GM23248 (cell line): ENCODE measurements at regions not wholly inside any gene's neighbourhood (a gene's known extent, or its start where the extent isn't known, plus 50 kb on each side); places are given as distances from the start of the nearest gene placed in this dataset.
A peak's percentile ranks its signal among the peaks of the same experiment; 100 is the strongest.

ENCODE experiments used
- DNase-seq: peaks from one replicate; pipeline ENCODE4 v3.0.0-alpha.2; 2015
- H2AFZ ChIP-seq: fragments of 200-600 bp; sonication (generic); 2 replicates; pipeline ENCODE4 v1.6.1; 2016; ENCODE audit warnings: antibody characterized with exemption
- H3F3A ChIP-seq: fragments of 200-600 bp; sonication (generic); 2 replicates; pipeline ENCODE4 v1.6.1; 2016; ENCODE audit warnings: mild to moderate bottlenecking, antibody characterized with exemption, mixed run types; ENCODE audit not compliant: insufficient read depth
- H3K27ac ChIP-seq: fragments of 200-600 bp; sonication (generic); 2 replicates; pipeline ENCODE4 v1.5.1; 2016; ENCODE audit warnings: mild to moderate bottlenecking
- H3K27me3 ChIP-seq: fragments of 200-600 bp; sonication (generic); replicated peaks from 2 replicates; pipeline ENCODE4 v1.6.1; 2016; ENCODE audit warnings: mild to moderate bottlenecking; ENCODE audit not compliant: insufficient read depth
- H3K36me3 ChIP-seq: fragments of 200-600 bp; sonication (generic); 2 replicates; pipeline ENCODE4 v1.6.1; 2016; ENCODE audit warnings: low read depth, mild to moderate bottlenecking
- H3K4me1 ChIP-seq: fragments of 200-600 bp; sonication (generic); 2 replicates; pipeline ENCODE4 v1.6.1; 2016; ENCODE audit warnings: mild to moderate bottlenecking; ENCODE audit not compliant: insufficient read depth
- H3K4me2 ChIP-seq: fragments of 200-600 bp; sonication (generic); one replicate; pipeline ENCODE4 v1.6.1; 2016; ENCODE audit warnings: mild to moderate bottlenecking; ENCODE audit not compliant: unreplicated experiment
- H3K4me3 ChIP-seq: fragments of 200-600 bp; sonication (generic); 2 replicates; pipeline ENCODE4 v1.5.1; 2016; ENCODE audit warnings: mild to moderate bottlenecking
- H3K79me2 ChIP-seq: fragments of 200-600 bp; sonication (generic); 2 replicates; pipeline ENCODE4 v1.6.1; 2016; ENCODE audit warnings: mild to moderate bottlenecking; ENCODE audit not compliant: insufficient read depth
- H3K9ac ChIP-seq: fragments of 200-600 bp; sonication (generic); 2 replicates; pipeline ENCODE4 v1.6.1; 2016; ENCODE audit warnings: mild to moderate bottlenecking
- H3K9me2 ChIP-seq: fragments of 200-600 bp; sonication (generic); 2 replicates; pipeline ENCODE4 v1.6.1; 2016; ENCODE audit warnings: mixed run types, mild to moderate bottlenecking, moderate library complexity; ENCODE audit not compliant: insufficient read depth
- H3K9me3 ChIP-seq: fragments of 200-600 bp; sonication (generic); one replicate; pipeline ENCODE4 v1.6.1; 2017; ENCODE audit warnings: low read depth
- H4K20me1 ChIP-seq: fragments of 200-600 bp; sonication (generic); 2 replicates; pipeline ENCODE4 v1.6.0; 2016; ENCODE audit not compliant: insufficient read depth
- EZH2 ChIP-seq: fragments of 200-600 bp; sonication (generic); IDR thresholded peaks from 2 replicates; pipeline ENCODE4 v1.6.1; 2018; ENCODE audit warnings: antibody characterized with exemption, mild to moderate bottlenecking; ENCODE audit not compliant: insufficient read depth, poor library complexity, severe bottlenecking
- EZH2phosphoT487 ChIP-seq: fragments of 200-600 bp; sonication (generic); IDR thresholded peaks from 2 replicates; pipeline ENCODE4 v1.6.1; 2018; ENCODE audit warnings: antibody characterized with exemption, moderate library complexity, mild to moderate bottlenecking, low read depth; ENCODE audit not compliant: insufficient read depth
- WGBS, 2 experiments: methylation state at CpG; one replicate each; pipeline ENCODE4 v1.1.6; 2015 to 2017; ENCODE audit warnings: low lambda C conversion rate in 2 of 2, low coverage in 1 of 2; ENCODE audit errors: missing lambda C conversion rate in 2 of 2; 5-methylcytosine and 5-hydroxymethylcytosine counted together
- in situ Hi-C: fragments of 300-500 bp; cut with MboI; formaldehyde crosslinking; loops from 2 replicates; pipeline ENCODE4 v1.15.0; 2020

DNA sequence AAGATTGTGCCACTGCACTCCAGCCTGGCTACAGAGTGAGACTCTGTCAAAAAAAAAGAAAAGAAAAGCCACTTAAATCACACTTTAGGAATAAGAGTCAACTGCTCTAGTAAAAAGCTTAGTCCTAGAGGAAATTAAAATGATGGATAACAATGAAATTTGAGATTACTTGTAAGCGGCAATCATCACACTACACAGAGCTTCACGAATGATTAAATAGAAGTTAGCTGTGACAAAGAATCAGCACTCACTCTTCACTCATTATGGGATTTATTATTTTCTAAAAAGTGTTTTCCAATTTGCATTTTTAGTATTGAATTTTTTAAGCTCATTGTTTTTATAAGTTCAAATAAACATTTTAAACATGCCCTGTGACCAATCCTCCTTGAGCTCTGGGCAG is 718.0 kb downstream of the UTRN start:
- Histone ChIP-seq H2AFZ (no peak overlapping the region), H4K20me1 (no peaks in the 10 kb centered on the region), H3K9me2 (no peaks in the 10 kb centered on the region), H3K4me1 (no peaks in the 10 kb centered on the region), H3K36me3 (no peaks in the 10 kb centered on the region), H3K9ac (no peak overlapping the region), H3K4me3 (no peak overlapping the region), H3K4me2 (no peak overlapping the region), H3K27ac (no peak overlapping the region), H3K79me2 (no peaks in the 10 kb centered on the region), H3F3A (no peaks in the 10 kb centered on the region), H3K27me3 (no peaks in the 10 kb centered on the region), H3K9me3 (no peaks in the 10 kb centered on the region)
- 77 to 81% methylated on average over 2 of the region's 2 CpGs for WGBS, 2 experiments
- no peak for DNase-seq
- TF ChIP-seq EZH2phosphoT487 (no peak), EZH2 (no peak)
- in situ Hi-C loops: no loop called here

GRCh38 chr6:145006914-145007313 is 721.8 kb downstream of the UTRN start:
- WGBS, 2 experiments: 85 to 89% methylated on average over 6 of the region's 6 CpGs
- in situ Hi-C loops: no loop called here
- H3K36me3 ChIP-seq: no peaks in the 10 kb centered on the region

DNA sequence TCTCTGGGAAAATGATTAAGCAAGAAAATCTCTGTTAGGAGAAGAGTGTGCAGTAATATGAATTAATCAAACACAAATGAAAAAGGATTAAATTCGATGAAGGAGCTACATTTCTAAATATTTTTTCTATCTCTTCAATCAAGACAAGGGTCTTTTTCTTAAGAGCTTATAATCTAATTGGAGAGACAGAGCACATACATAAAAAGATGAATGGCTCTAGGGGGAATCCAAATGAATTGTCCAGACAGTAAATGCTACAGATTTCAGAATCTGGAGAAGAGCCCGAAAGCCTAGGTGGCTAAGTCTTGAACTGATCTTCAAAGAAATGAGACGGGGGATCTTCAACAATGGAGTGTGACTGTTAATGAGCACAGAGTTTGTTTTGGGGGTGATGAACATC is 723.6 kb downstream of the UTRN start:
- Histone ChIP-seq H3F3A (no peaks in the 10 kb centered on the region), H3K9me3 (no peaks in the 10 kb centered on the region), H3K9ac (no peak overlapping the region), H3K27ac (no peak overlapping the region), H3K9me2 (no peaks in the 10 kb centered on the region), H4K20me1 (no peaks in the 10 kb centered on the region), H3K36me3 (no peaks in the 10 kb centered on the region), H3K4me2 (no peak overlapping the region), H3K79me2 (no peaks in the 10 kb centered on the region), H3K27me3 (no peaks in the 10 kb centered on the region), H3K4me3 (no peak overlapping the region), H2AFZ (no peak overlapping the region), H3K4me1 (no peaks in the 10 kb centered on the region)
- DNase-seq: no peak
- TF ChIP-seq EZH2 (no peak), EZH2phosphoT487 (no peak)
- in situ Hi-C loops: no loop called here
- WGBS, 2 experiments: 69 to 85% methylated on average over 3 of the region's 3 CpGs

More at GRCh38 chr6:145006914-145007313, 721.8 kb downstream of the UTRN start:
- TF ChIP-seq EZH2phosphoT487: no peak
- TF ChIP-seq EZH2: no peak
- Histone ChIP-seq H4K20me1 (no peaks in the 10 kb centered on the region), H3K4me3 (no peak overlapping the region), H3K4me2 (no peak overlapping the region), H3K9me2 (no peaks in the 10 kb centered on the region), H3K27ac (no peak overlapping the region), H3K79me2 (no peaks in the 10 kb centered on the region), H2AFZ (no peak overlapping the region), H3K9ac (no peak overlapping the region), H3K4me1 (no peaks in the 10 kb centered on the region), H3K27me3 (no peaks in the 10 kb centered on the region), H3F3A (no peaks in the 10 kb centered on the region), H3K9me3 (no peaks in the 10 kb centered on the region)
- no peak for DNase-seq

GRCh38 chr6:145009711-145010110 is 724.6 kb downstream of the UTRN start:
- Histone ChIP-seq H3F3A (0 out of 2 replicates have a peak, but pooled peaks cover under 1% of the 10 kb centered on the region), H3K9me3 (no peaks in the 10 kb centered on the region), H3K4me1 (no peaks in the 10 kb centered on the region), H3K27ac (no peak overlapping the region), H2AFZ (no peak overlapping the region), H3K4me3 (no peak overlapping the region), H3K4me2 (no peak overlapping the region), H3K9ac (no peak overlapping the region), H3K27me3 (no peaks in the 10 kb centered on the region), H3K9me2 (no peaks in the 10 kb centered on the region), H3K79me2 (no peaks in the 10 kb centered on the region), H3K36me3 (no peaks in the 10 kb centered on the region), H4K20me1 (no peaks in the 10 kb centered on the region)
- DNase-seq: peak; percentile 13
- TF ChIP-seq EZH2phosphoT487 (no peak), EZH2 (no peak)
- in situ Hi-C loops: no loop called here

DNA sequence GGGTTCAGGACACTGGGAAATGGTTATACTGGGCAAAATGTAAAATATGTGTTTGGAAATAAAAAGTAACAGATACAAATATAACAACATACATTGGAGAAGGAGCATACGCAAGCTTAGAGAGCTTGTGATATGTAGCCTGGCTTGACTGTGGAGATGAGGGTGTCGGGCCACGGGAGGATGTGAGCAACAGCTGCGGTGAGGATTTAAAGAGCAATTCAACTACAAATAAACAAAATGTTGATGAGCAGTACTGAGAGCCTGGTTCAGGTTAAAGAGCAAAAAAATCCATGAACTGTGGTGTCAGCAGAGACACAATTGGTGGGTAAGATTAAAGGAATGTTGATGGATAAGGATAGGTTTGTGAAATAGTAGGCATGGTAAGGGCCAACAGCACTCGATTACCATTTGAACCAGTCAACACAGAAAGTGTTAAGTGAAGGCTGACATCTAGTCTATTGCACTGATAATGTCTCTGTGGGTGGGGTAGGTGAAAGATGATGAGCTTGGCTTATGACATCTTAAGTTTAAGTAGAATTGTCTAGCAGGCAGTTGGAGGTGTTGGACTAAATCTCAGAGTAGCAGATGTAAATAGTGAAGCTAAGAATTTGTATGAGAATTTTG is 723.2 kb downstream of the EPM2A start:
- H3K36me3 ChIP-seq: no peaks in the 10 kb centered on the region
- H2AFZ ChIP-seq: peak overlapping the region; percentile 30; the same call in 1 of the 2 replicates
- in situ Hi-C loops: no loop called here
- H3K27ac ChIP-seq: no peak overlapping the region
- no peaks in the 10 kb centered on the region for H4K20me1 ChIP-seq
- no peak overlapping the region for H3K4me3 ChIP-seq
- TF ChIP-seq EZH2phosphoT487 (no peak), EZH2 (no peak)
- H3K79me2 ChIP-seq: no peaks in the 10 kb centered on the region
- no peaks in the 10 kb centered on the region for H3K9me3 ChIP-seq
- H3K9me2 ChIP-seq: no peaks in the 10 kb centered on the region
- peaks cover 21% of the 10 kb centered on the region for H3F3A ChIP-seq
- no peaks in the 10 kb centered on the region for H3K27me3 ChIP-seq
- H3K4me1 ChIP-seq: peaks cover 15% of the 10 kb centered on the region
- 42 to 48% methylated on average over 5 of the region's 5 CpGs for WGBS, 2 experiments
- no peak overlapping the region for H3K9ac ChIP-seq
- no peak overlapping the region for H3K4me2 ChIP-seq
- DNase-seq: peak; percentile 35
